Fibroblast of pulmonary artery (primary cell): ENCODE measurements at regions not wholly inside any gene's neighbourhood (a gene's known extent, or its start where the extent isn't known, plus 50 kb on each side); places are given as distances from the start of the nearest gene placed in this dataset.

Source experiments
- DNase-seq: peaks from one replicate; pipeline ENCODE4 v3.0.0-alpha.2; 2010; ENCODE audit warnings: low read depth
- H3K4me3 ChIP-seq: replicated peaks from 2 replicates; pipeline ENCODE4 v1.5.1; 2011; ENCODE audit warnings: low read depth, mild to moderate bottlenecking, control low read depth, low read length, moderate library complexity
- CTCF ChIP-seq: IDR thresholded peaks from 2 replicates; pipeline ENCODE4 v1.5.1; 2011; ENCODE audit warnings: mild to moderate bottlenecking, control low read depth, low read length, inconsistent platforms; ENCODE audit errors: missing control alignments

DNA sequence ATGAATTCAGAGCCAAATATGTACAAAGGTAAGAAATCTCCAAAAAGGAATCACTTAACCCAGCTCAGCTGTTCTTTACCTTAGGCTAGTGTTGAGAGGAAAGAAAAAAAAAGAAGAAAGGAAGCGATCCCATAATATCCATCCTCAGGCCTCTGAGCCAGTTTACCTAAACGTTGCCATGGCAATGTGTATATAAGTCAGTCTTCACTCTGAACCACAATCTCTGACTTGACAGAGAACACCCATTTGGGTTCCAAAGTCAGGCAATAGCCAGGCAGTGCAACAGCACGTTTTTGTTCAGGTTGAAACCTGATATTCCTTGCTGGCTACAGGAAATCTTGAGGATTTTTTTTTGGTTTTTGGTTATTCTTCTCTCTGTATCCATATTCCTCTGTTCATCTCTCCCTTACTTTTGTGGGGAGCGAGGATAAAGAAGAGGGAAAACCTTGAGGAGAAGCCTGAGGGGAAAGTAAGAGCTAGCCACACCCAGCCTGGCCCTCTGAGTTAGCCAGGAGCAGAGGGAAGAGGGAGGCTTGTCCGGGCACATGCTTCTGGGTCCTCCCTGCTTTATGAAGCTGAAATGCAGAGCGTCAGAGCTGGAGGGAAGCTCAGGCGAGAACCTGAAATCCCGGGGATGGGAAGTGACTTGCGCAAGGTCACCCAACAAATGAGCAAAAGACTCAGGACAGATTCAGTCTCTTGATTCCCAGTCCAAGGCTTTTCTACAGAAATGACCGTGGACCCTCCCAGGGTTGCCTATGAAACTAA, 152.7 kb downstream of the SOX9 start:
- TF ChIP-seq CTCF = no peak
- DNase-seq = no peak
- no peak overlapping the region for H3K4me3 ChIP-seq

- no peak for TF ChIP-seq CTCF
Measured at GRCh38 chr17:72274614-72275013, 153.8 kb downstream of the SOX9 start.

DNA sequence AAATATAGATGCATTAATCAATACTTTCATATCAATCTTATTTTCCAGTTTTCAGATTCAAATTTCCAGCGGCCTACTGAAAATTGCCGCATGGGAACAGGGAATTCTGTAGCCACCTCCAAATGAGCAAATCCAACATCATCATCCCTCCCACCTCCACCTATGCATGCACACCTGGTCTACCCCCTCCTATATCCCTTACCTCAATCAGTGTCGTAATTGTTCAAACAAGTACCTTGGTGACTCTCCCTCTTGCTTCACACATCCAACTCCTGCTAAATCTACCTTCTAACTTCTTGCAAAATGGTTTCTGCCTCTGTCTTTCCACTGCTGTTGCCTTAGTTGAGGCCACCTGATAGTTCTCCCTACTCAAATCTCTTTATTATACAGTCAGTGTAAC, 160.1 kb downstream of the SOX9 start:
- no peak for TF ChIP-seq CTCF
- no peak overlapping the region for H3K4me3 ChIP-seq
- DNase-seq = no peak

More at GRCh38 chr17:72274614-72275013, 153.8 kb downstream of the SOX9 start:
- no peak overlapping the region for H3K4me3 ChIP-seq
- DNase-seq = no peak

DNA sequence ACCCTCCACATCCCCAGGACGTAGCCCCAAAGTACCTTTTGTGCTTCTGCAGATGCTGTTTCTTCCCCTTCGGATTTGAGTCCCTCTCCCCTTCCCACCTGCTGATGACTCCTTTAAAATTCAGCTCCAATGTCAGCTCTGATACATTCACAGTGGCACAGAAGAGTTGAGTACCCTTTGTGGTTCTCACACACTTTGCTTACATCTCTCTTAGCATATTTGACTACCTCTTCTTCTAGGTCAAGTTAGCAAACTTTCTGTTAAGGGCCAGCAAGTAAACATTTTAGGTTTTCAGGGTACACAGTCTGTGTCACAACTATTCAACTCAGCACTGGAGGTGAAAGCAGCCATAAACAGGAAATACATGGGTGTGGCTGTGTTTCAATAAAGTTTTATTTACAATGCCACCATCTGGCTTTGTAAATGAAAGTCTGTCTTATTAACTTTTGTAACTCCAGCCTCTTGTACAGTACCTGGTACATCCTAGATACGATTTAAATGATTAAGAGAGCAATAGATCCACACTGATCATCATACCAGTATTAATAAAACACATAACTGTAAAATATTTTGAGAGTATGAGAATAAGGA, 161.7 kb downstream of the SOX9 start:
- no peak overlapping the region for H3K4me3 ChIP-seq
- no peak for DNase-seq
- TF ChIP-seq CTCF = no peak

GRCh38 chr17:72284806-72285205, 164.0 kb downstream of the SOX9 start:
- H3K4me3 ChIP-seq = no peak overlapping the region
- TF ChIP-seq CTCF = no peak
- no peak for DNase-seq

- no peak for DNase-seq
- no peak for TF ChIP-seq CTCF
- no peak overlapping the region for H3K4me3 ChIP-seq
Measured at GRCh38 chr17:72287586-72287985, 166.8 kb downstream of the SOX9 start.

GRCh38 chr17:72294487-72294893, 173.7 kb downstream of the SOX9 start:
- TF ChIP-seq CTCF = no peak
- DNase-seq = no peak
- H3K4me3 ChIP-seq = no peak overlapping the region
